ENCODE measurements at regions not wholly inside any gene's neighbourhood (a gene's known extent, or its start where the extent isn't known, plus 50 kb on each side); places are given as distances from the start of the nearest gene placed in this dataset.

DNA sequence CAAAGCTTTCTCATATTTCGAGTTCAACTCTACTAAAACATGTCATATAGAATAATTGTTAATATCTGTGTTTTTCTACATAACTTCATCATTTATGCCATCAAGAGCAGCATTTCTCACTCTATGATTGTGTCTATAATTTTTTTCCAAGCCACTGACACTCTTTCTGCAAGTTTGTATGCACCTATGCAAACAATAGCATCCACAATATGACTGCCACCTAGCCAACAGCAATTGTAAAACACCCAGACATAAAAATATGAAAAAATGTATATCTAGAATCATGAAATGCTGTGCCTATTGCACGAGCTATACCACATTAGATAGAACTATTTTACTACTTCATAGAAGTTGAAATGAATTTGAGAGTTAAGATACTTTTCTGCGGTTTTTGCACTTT, 286.5 kb upstream of the MARCKS start:
- TF ChIP-seq, protein P1, sequence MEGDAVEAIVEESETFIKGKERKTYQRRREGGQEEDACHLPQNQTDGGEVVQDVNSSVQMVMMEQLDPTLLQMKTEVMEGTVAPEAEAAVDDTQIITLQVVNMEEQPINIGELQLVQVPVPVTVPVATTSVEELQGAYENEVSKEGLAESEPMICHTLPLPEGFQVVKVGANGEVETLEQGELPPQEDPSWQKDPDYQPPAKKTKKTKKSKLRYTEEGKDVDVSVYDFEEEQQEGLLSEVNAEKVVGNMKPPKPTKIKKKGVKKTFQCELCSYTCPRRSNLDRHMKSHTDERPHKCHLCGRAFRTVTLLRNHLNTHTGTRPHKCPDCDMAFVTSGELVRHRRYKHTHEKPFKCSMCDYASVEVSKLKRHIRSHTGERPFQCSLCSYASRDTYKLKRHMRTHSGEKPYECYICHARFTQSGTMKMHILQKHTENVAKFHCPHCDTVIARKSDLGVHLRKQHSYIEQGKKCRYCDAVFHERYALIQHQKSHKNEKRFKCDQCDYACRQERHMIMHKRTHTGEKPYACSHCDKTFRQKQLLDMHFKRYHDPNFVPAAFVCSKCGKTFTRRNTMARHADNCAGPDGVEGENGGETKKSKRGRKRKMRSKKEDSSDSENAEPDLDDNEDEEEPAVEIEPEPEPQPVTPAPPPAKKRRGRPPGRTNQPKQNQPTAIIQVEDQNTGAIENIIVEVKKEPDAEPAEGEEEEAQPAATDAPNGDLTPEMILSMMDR (IDR thresholded peaks at IDR 0.05; ENCODE audit: low read depth, low read length), result no peak
- no peak for TF ChIP-seq POLR2A (IDR thresholded peaks at IDR 0.05; ENCODE audit: extremely low read depth, insufficient read length)

Data from NB4 (cell line).